Caki2 (cell line): ENCODE measurements at regions not wholly inside any gene's neighbourhood (a gene's known extent, or its start where the extent isn't known, plus 50 kb on each side); places are given as distances from the start of the nearest gene placed in this dataset.

Experiments
- DNase-seq: peaks from one replicate; pipeline ENCODE4 v3.0.0-alpha.2; 2015; ENCODE audit warnings: low read depth
- in situ Hi-C: cut with HindIII; loops from 2 replicates; pipeline ENCODE4 v1.10.0; 2016; ENCODE audit warnings: low sequenced_read_pairs, low pct_unique_long_range_greater_than_20kb, mixed read lengths

DNA sequence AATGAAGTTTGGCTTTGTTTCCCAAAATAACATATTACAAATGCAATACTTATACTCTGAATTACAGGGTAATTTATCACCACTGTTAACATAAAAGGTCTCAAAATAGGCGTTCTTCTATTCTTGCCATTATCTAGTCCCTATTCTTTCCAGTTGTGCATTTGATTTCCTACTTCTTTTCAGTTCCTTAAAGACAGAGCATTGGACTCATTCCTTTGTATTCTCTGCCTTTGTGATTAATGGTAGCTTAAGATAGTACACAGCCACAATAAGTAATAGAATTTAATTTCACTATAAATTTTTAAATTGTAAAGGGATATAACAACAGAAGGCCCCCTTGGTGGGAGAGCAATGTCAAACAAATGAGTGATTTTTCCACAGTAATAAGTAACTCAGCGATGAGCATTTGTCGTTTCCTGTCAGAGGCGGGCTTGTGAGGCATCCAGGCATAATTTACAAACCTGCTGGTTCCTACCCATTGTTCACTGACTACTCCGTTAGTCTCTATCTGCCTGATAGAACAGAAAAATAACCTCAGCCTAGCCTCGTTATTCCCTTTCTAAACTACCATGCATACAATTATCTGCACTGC, 456.6 kb upstream of the REG3G start:
- in situ Hi-C loops = no loop called here
- DNase-seq = no peak

GRCh38 chr2:78576409-78576808, 449.1 kb upstream of the REG3G start:
- DNase-seq = no peak
- in situ Hi-C loops = no loop called here

- in situ Hi-C loops = no loop called here
- no peak for DNase-seq
Observed at GRCh38 chr2:78585871-78586270, 439.6 kb upstream of the REG3G start.

DNA sequence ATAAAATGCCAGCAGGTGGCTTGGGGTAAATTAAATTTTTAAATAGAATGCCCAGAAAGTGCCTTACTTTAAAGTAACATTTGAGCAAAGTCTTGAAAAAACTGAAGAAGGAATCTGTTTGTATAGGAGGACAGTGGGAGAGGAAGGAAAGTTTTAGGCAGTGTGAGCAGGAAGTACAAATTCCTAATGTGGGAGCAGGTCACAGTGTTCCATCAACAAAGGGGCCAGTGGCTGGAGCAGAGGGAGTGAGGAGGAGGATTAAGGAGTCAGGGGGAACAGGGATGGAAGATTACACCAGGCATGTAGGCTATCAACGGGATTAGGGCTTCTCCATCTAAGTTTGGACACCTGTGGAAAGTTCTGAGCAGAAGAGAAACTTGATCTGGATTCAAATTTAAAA, 439.2 kb upstream of the REG3G start:
- DNase-seq = no peak
- in situ Hi-C loops = no loop called here

DNA sequence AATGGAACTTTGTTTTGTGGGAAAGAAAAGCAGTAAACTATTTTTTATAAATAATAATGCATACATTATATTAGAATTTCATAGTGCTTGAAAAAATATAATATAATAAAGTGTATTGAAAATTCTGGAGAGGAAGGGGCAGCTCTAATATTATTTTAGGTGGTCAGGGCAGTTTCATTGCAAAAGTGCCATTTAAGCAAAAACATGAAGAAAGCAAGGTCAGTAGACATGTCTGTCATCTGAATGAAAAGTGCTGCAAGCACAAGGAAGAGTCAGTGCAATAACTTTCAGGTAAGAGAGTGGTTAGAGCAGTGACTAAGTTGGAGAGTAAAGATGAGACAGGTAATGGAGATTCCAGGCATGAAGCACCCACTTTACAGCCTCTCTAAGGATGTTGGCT, 435.6 kb upstream of the REG3G start:
- in situ Hi-C loops = no loop called here
- no peak for DNase-seq

GRCh38 chr2:78592491-78592890, 433.0 kb upstream of the REG3G start:
- in situ Hi-C loops = no loop called here
- DNase-seq = no peak

GRCh38 chr2:78601113-78601512, 424.4 kb upstream of the REG3G start:
- in situ Hi-C loops = no loop called here

GRCh38 chr2:78602862-78603261, 422.6 kb upstream of the REG3G start:
- in situ Hi-C loops = no loop called here
- DNase-seq = no peak

More at GRCh38 chr2:78601113-78601512, 424.4 kb upstream of the REG3G start:
- DNase-seq = no peak

DNA sequence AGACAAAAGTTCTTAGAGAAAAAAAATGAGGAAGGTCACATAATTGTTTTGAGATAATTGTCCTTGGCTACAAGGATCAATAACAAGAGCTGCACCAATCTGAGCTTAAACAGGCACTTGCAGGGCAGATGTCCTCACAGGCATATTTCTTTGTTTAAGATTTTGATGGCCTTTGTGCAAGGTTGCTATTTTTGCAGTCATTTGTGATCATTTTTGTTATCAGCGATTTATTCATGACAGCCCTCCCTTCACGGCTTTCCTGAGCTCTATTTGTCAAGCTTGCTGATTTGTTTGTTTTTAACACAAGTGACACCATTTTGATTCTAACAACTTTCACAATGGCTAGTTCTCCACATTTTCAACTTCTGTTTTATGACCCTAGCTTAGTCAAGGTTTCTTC, 418.6 kb upstream of the REG3G start:
- in situ Hi-C loops = no loop called here

GRCh38 chr2:78614726-78615125, 410.8 kb upstream of the REG3G start:
- in situ Hi-C loops = no loop called here

More for the DNA sequence above, 418.6 kb upstream of the REG3G start:
- DNase-seq = no peak

DNA sequence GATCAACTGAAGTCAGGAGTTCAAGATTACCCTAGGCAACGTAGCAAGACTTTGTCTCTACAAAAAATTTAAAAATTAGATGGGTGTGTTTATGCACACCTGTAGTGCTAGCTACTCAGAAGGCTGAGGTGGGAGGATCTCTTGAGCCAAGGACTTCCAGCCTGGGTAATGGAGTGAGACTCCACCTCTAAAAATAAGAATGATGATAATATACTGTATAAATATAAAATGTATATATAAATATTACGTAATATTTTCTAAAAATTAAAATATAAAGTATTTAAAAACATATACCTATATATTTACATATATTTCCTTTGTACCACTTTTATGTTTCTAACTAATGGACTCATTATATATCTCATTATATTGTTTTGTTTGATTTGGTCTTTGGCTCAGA, 409.5 kb upstream of the REG3G start:
- in situ Hi-C loops = no loop called here
- DNase-seq = no peak

More at GRCh38 chr2:78614726-78615125, 410.8 kb upstream of the REG3G start:
- DNase-seq = no peak

- in situ Hi-C loops = no loop called here
Observed at GRCh38 chr2:78634425-78634824, 391.1 kb upstream of the REG3G start.

GRCh38 chr2:78644854-78645253, 380.6 kb upstream of the REG3G start:
- DNase-seq = no peak
- in situ Hi-C loops = no loop called here

More at GRCh38 chr2:78634425-78634824, 391.1 kb upstream of the REG3G start:
- DNase-seq = no peak

- no peak for DNase-seq
- in situ Hi-C loops = no loop called here
Observed at GRCh38 chr2:78646533-78647364, 378.8 kb upstream of the REG3G start.

DNA sequence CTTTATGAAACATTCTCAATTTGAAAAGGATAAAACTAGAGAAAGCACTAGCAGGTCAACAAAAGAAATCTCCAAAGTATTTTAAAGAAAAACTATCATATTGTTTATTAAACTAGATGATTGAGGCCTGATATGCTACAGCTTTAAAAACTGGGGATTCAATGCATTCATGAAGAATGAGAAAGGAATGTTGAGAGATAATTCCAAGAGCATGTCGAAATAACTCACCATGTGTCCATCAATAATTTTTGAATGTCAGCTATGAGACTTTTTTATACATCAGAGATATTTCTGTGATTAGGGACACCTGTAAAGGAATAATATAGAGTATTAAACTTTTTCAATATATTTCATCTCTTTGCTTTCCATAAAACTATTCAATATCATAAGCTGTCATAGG, 376.9 kb upstream of the REG3G start:
- in situ Hi-C loops = no loop called here
- DNase-seq = no peak

- no peak for DNase-seq
- in situ Hi-C loops = no loop called here
Observed at GRCh38 chr2:78654941-78655340, 370.6 kb upstream of the REG3G start.

- in situ Hi-C loops = no loop called here
- no peak for DNase-seq
Observed at GRCh38 chr2:78676921-78677696, 348.4 kb upstream of the REG3G start.

DNA sequence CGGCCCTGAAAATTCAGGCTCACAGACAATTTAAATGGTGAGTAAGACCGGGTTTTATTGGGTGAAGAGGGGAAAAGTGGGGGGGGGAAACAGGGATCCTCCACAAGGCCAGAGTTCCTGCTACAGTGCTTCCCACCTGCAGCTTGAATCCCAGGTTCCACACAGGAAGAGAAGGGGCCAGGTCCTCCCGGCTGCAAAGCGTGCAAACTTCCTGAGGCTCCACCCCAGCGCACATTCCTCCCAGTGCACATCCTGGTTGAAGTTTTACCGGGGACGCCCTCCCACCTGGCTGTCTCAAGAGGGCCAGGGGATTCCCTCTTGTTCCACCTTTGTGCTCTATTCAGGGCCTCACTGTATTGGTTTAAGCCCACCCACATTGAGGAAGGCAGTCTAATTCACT, 347.7 kb upstream of the REG3G start:
- no peak for DNase-seq
- in situ Hi-C loops = no loop called here

- in situ Hi-C loops = no loop called here
- DNase-seq = no peak
Observed at GRCh38 chr2:78681386-78681785, 344.1 kb upstream of the REG3G start.
